D341Med (cell line): ENCODE measurements at regions not wholly inside any gene's neighbourhood (a gene's known extent, or its start where the extent isn't known, plus 50 kb on each side); places are given as distances from the start of the nearest gene placed in this dataset.

Experiments used
- DNase-seq: peaks from one replicate; pipeline ENCODE4 v3.0.0; 2012; ENCODE audit warnings: low spot score

DNA sequence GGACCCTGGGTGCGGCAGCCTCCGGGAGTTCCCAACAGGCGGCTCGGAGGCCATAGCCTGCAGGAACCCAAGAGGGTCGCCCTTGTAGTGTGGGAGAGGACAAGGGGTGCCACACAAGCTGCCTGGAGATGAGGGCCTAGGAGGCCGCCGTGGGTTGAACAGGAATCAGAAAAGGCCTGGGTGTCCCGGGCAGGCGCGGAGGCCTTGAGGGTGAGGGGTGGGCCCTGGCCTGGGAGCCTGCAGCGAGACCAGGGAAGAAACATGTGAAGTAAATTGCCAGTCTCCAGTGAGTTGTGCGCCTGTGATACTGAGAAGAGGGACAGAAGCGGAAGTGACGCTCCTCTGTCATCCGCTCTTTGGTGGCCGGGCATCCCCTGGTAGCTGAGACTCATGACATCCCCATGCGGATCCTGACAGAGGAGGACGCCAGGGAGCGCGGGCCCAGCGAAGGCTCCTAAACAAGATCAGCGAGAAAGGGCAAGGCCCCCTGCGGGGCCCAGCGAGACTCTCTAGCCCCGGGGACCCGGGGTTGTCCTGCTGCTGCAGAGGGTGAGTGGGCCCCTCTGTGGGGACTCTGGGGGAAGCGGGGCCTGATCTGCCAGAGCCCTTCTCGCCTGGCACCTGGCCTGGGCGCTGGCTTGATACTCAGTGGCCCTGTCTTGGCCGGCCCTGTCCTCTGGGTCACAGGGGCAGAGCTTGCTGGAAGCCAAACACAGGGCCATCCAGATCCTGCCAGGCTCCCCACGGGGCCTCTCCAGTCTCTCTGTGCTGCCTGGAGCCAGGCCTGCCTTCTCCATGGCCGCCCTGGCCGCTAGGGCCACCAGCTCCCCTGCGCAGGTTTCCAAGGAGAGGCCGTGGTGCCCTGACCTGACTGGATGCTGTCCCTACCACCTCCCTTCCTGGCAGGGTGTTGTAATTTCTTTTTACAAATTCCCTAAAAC is 788.4 kb downstream of the TLE4 start:
- no peak for DNase-seq

- no peak for DNase-seq
These were observed 787.5 kb downstream of the TLE4 start for GRCh38 chr9:80359291-80359690.

DNA sequence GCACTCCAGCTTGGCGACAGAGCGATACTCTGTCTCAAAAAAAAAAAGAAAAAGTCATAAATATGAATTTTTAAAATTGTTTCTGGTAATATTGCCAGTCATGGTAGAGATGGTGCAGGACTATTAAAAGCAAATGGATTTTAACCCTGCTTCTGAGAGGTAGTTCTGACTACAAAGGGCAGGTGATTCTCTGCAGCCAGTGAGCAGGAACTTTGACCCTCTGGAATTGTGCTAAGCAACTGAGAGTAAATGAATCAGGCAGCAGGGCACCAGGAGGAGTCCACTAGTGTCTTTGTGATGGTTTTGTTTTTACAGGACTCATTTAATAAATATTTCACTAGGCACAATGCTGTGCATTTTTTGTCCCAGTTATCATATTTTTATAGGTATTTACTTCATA is 781.2 kb downstream of the TLE4 start:
- no peak for DNase-seq

- no peak for DNase-seq
These were observed 779.8 kb downstream of the TLE4 start for GRCh38 chr9:80351612-80352011.

- no peak for DNase-seq
These were observed 754.3 kb downstream of the TLE4 start for GRCh38 chr9:80326105-80326504.

GRCh38 chr9:80320916-80321315 is 749.2 kb downstream of the TLE4 start:
- no peak for DNase-seq

- no peak for DNase-seq
These were observed 748.7 kb downstream of the TLE4 start for GRCh38 chr9:80320480-80320879.

GRCh38 chr9:80305136-80305535 is 733.4 kb downstream of the TLE4 start:
- no peak for DNase-seq

DNA sequence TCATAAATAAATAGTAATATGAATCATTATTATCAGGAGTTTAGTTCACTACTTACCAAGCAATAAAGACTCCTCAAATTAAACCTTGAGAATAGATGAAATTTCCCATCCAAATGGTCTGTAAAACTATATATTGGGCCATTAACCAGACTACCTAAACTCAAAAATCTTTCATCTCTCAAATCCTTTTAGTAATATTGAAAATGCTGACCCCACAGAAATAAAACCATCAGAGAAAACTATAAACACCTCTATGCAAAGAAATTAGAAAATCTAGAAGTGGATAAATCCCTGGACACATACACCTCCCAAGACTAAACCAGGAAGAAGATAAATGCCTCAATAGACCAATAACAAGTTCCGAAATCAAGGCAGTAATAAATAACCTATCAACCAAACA is 723.2 kb downstream of the TLE4 start:
- DNase-seq, result no peak

DNA sequence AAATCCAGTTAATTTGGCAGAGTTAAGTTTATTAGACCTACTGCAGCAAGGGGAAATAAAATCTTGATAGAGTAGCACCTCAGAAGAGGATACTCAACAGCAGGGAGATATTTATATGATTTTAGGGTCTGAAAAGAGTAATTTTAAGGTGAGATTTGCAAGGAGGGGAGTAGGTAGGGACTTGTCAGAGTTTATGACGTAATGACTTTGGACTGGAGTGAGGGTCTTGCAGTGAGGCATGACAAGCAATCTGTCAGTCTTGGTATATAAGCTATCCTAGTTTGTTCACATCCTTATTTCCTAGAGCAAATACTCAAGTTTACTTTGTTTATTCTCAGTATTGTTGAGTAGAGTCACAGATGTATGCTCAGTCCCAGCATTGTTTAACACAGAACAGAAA is 722.6 kb downstream of the TLE4 start:
- DNase-seq, result no peak

DNA sequence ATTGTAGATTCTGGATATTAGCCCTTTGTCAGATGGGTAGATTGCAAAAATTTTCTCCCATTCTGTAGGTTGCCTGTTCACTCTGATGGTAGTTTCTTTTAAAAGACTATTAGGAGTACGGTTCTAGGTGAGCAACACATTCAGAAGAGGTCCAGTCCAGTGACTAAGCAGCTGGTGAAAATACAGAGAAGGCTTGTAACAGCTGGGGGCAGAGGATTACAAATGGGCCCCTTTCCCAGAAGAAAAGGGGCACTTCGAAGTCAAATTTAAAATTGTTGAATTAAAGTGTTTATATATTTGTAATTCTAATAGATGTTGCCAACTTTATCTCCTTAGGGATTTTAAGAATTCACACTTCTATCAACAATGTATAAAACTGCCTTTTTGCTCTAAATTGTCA is 720.5 kb downstream of the TLE4 start:
- no peak for DNase-seq

DNA sequence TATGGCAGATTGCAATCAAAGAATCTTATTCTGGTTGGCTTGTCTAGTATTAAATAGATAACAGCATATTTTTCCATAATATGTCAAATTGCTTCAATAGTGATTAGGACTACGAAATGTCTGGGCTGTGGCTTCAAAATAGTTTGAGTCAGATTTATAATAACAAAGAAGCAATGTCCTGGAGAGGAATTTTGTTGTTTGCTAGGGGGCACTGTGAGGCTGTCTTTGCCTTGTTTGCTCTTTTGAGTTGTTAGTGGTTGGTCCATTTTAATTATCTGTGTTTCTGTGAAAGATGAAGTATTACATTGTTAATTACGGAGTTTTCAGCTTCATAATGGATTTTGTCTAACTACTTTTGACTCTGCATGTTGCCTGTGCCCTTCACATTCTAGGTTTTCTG is 713.6 kb downstream of the TLE4 start:
- peak; percentile 44 for DNase-seq

DNA sequence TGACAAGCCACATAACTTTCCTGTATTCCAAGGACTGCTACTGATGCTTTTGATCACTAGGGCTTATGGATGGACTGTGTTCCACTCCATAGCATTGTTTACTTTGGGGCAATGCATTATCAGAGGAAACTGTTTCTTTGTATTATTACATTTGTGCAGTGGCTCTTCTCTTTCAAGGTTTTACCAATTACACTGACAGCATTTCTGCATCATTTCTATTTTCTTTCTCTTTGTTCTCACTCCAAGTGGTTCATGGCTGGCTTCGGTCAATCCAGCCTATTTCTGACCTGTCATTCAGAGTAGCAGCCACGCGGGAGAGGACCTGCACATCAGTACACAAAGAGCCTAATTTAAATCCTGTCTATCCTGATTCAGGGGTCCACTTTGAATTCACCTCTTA is 711.0 kb downstream of the TLE4 start:
- DNase-seq, result no peak

GRCh38 chr9:80259079-80259478 is 687.3 kb downstream of the TLE4 start:
- no peak for DNase-seq

GRCh38 chr9:80251778-80252177 is 680.0 kb downstream of the TLE4 start:
- DNase-seq, result no peak

DNA sequence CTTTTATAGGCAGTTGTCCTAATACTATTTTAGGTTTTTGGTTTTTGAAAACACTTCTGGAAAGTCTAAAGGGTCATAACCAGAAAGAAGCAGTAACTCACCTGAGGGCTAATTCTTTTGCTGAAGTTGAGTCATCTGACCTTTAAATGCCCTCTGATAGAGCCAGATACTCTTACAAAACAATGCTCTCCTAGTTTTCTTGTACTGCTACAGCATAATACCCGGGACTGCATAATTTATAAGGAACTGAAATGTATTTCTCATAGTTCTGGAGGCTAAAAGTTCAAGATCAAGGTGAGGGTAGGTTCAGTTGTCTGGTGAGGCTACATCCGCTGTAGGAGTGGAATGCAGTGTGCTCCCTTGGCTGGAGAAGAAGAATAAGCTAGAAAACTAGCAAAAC is 670.3 kb downstream of the TLE4 start:
- DNase-seq, result no peak

DNA sequence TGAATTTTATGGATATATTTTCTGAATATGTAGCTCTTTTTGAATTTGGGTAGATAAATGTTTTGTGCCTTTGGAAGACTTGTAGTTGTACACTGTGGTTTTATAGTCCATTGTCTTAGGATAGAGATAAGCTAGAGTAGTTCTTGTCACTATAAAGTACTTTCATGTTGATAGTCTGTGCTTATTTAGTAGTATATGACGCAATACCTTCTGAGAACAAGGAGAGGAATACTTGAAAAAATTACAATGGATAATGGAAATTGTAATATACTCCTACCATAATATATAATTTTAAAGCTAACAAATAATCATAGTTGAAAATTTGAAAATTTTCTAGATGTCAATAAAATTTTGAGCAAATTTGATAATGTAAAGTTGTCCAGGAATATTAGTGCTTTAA is 664.0 kb downstream of the TLE4 start:
- no peak for DNase-seq

- DNase-seq, result no peak
These were observed 662.1 kb downstream of the TLE4 start for GRCh38 chr9:80233906-80234305.

GRCh38 chr9:80233102-80233843 is 661.5 kb downstream of the TLE4 start:
- no peak for DNase-seq

- no peak for DNase-seq
These were observed 659.8 kb downstream of the TLE4 start for GRCh38 chr9:80231318-80232236.

- no peak for DNase-seq
These were observed 652.1 kb downstream of the TLE4 start for GRCh38 chr9:80223897-80224296.

- no peak for DNase-seq
These were observed 650.9 kb downstream of the TLE4 start for GRCh38 chr9:80222466-80223169.
